Liver (tissue), 8 donors: ENCODE measurements at regions not wholly inside any gene's neighbourhood (a gene's known extent, or its start where the extent isn't known, plus 50 kb on each side); places are given as distances from the start of the nearest gene placed in this dataset.

ENCODE experiments used
- DNase-seq: peaks from one replicate; pipeline ENCODE4 v3.0.0-alpha.2; 2017; ENCODE audit warnings: low spot score
- H3K27ac ChIP-seq, 2 donors: one replicate each; pipeline ENCODE4 v1.7.0; 2013; ENCODE audit warnings: inconsistent platforms in 2 of 2, low read length in 2 of 2, control low read depth in 1 of 2, low read depth in 1 of 2, mild to moderate bottlenecking in 1 of 2
- H3K27me3 ChIP-seq, 4 donors: one replicate each; pipeline versions ENCODE4 v1.6.1 to v1.7.0; 2013; ENCODE audit warnings: low read length in 3 of 4, inconsistent platforms in 1 of 4, mild to moderate bottlenecking in 1 of 4, moderate library complexity in 1 of 4; ENCODE audit not compliant: control insufficient read depth in 4 of 4, insufficient read depth in 4 of 4
- H3K36me3 ChIP-seq, 4 donors: one replicate each; pipeline versions ENCODE4 v1.6.1 to v1.7.0; 2013; ENCODE audit warnings: low read length in 3 of 4, mild to moderate bottlenecking in 3 of 4, low read depth in 1 of 4, moderate library complexity in 1 of 4; ENCODE audit not compliant: control insufficient read depth in 4 of 4, insufficient read depth in 3 of 4
- H3K4me1 ChIP-seq, 4 donors: one replicate each; pipeline versions ENCODE4 v1.6.1 to v1.7.0; 2013; ENCODE audit warnings: low read length in 3 of 4, mild to moderate bottlenecking in 3 of 4, moderate library complexity in 1 of 4; ENCODE audit not compliant: control insufficient read depth in 4 of 4, insufficient read depth in 4 of 4
- H3K4me3 ChIP-seq, 3 donors: one replicate each; pipeline versions ENCODE4 v1.6.1 to v1.7.0; 2013; ENCODE audit warnings: low read length in 3 of 3, control low read depth in 1 of 3, low read depth in 1 of 3, mild to moderate bottlenecking in 1 of 3
- H3K9ac ChIP-seq, 2 donors: one replicate each; pipeline ENCODE4 v1.7.0; 2013; ENCODE audit warnings: low read length in 2 of 2, mild to moderate bottlenecking in 2 of 2, moderate library complexity in 2 of 2, control low read depth in 1 of 2, low read depth in 1 of 2
- H3K9me3 ChIP-seq, 4 donors: one replicate each; pipeline versions ENCODE4 v1.6.1 to v1.7.0; 2013; ENCODE audit warnings: low read length in 3 of 4; ENCODE audit not compliant: control insufficient read depth in 4 of 4
- ATF3 ChIP-seq: IDR thresholded peaks from 2 replicates; pipeline ENCODE4 v1.6.1; 2016; ENCODE audit warnings: antibody characterized with exemption
- CTCF ChIP-seq: fragments of 150-350 bp; IDR thresholded peaks from 2 replicates; pipeline ENCODE4 v1.5.1; 2017; ENCODE audit warnings: improper control_type of control experiment, low read depth, low read length; ENCODE audit not compliant: missing input control
- EGR1 ChIP-seq, 2 donors: IDR thresholded peaks; 2 replicates each; pipeline ENCODE4 v1.6.1; 2016 to 2018; ENCODE audit warnings: antibody characterized with exemption in 2 of 2, low read depth in 2 of 2
- FOXA1 ChIP-seq: IDR thresholded peaks from 2 replicates; pipeline ENCODE4 v1.6.1; 2016; ENCODE audit warnings: antibody characterized with exemption
- FOXA2 ChIP-seq: IDR thresholded peaks from 2 replicates; pipeline ENCODE4 v1.6.1; 2016; ENCODE audit warnings: antibody characterized with exemption
- GABPA ChIP-seq, 2 donors: IDR thresholded peaks in 1 of 2; conservative IDR thresholded peaks in 1 of 2; 2 replicates each; pipeline ENCODE4 v1.6.1; 2016; ENCODE audit warnings: antibody characterized with exemption in 2 of 2, mild to moderate bottlenecking in 1 of 2, moderate library complexity in 1 of 2
- HNF4A ChIP-seq, 2 donors: conservative IDR thresholded peaks; 2 replicates each; pipeline ENCODE4 v1.6.1; 2016; ENCODE audit warnings: antibody characterized with exemption in 2 of 2, mild to moderate bottlenecking in 2 of 2
- HNF4G ChIP-seq: IDR thresholded peaks from 2 replicates; pipeline ENCODE4 v1.6.1; 2016; ENCODE audit warnings: antibody characterized with exemption
- JUND ChIP-seq, 2 donors: IDR thresholded peaks; 2 replicates each; pipeline ENCODE4 v1.6.1; 2016; ENCODE audit warnings: antibody characterized with exemption in 2 of 2
- MAX ChIP-seq: IDR thresholded peaks from 2 replicates; pipeline ENCODE4 v1.6.1; 2016; ENCODE audit warnings: antibody characterized with exemption
- RAD21 ChIP-seq, 2 donors: IDR thresholded peaks; 2 replicates each; pipeline ENCODE4 v1.6.1; 2016; ENCODE audit warnings: antibody characterized with exemption in 2 of 2, mild to moderate bottlenecking in 2 of 2
- REST ChIP-seq: IDR thresholded peaks from 2 replicates; pipeline ENCODE4 v1.6.1; 2016; ENCODE audit warnings: antibody characterized with exemption, mild to moderate bottlenecking
- RXRA ChIP-seq, 2 donors: IDR thresholded peaks; 2 replicates each; pipeline ENCODE4 v1.6.1; 2017 to 2018; ENCODE audit warnings: antibody characterized with exemption in 2 of 2, mild to moderate bottlenecking in 1 of 2
- SP1 ChIP-seq: IDR thresholded peaks from 2 replicates; pipeline ENCODE4 v1.6.1; 2018; ENCODE audit warnings: antibody characterized with exemption, mild to moderate bottlenecking
- TAF1 ChIP-seq: conservative IDR thresholded peaks from 2 replicates; pipeline ENCODE4 v1.6.1; 2016; ENCODE audit warnings: antibody characterized with exemption, mild to moderate bottlenecking
- ZBTB33 ChIP-seq: IDR thresholded peaks from 2 replicates; pipeline ENCODE4 v1.6.1; 2016; ENCODE audit warnings: antibody characterized with exemption
- WGBS: extraction: QIAGEN DNeasy Blood & Tissue Kit; methylation state at CpG from one replicate; pipeline ENCODE4 v1.1.7; 2013; 5-methylcytosine and 5-hydroxymethylcytosine counted together
- donor health status: healthy.
- donor health status: healthy.
- donor health status: healthy.
- donor health status: healthy.
- donor health status: healthy.

- H3K4me3 ChIP-seq, result no peak overlapping the region
- H3K27me3 ChIP-seq, result no peaks in the 10 kb centered on the region
- H3K36me3 ChIP-seq, result no peaks in the 10 kb centered on the region
- 72% methylated on average over 8 of the region's 8 CpGs for WGBS
- H3K9ac ChIP-seq, result no peak overlapping the region
- no peaks in the 10 kb centered on the region for H3K4me1 ChIP-seq
- no peak for DNase-seq
- no peaks in the 10 kb centered on the region for H3K9me3 ChIP-seq
- no peak overlapping the region for H3K27ac ChIP-seq
- TF ChIP-seq GABPA (IDR thresholded peaks at IDR 0.05 in 1 of 2, conservative IDR thresholded peaks at IDR 0.05 in 1 of 2) (no peak), MAX (no peak), EGR1 (IDR thresholded peaks at IDR 0.05; ENCODE audit: low read depth in 2 of 2) (no peak), CTCF (no peak), FOXA2 (no peak), HNF4A (conservative IDR thresholded peaks at IDR 0.05) (no peak), ZBTB33 (no peak), RAD21 (IDR thresholded peaks at IDR 0.05) (no peak), SP1 (no peak), TAF1 (no peak), JUND (IDR thresholded peaks at IDR 0.05) (no peak), FOXA1 (no peak), REST (no peak), ATF3 (no peak), HNF4G (no peak), RXRA (IDR thresholded peaks at IDR 0.05) (no peak)
These were observed 351.0 kb downstream of the TCERG1L start for GRCh38 chr10:130960531-130960930.
